PC-9 (cell line): ENCODE measurements at regions not wholly inside any gene's neighbourhood (a gene's known extent, or its start where the extent isn't known, plus 50 kb on each side); places are given as distances from the start of the nearest gene placed in this dataset.

Source experiments
- BruUV-seq: library from RNA; stranded (reverse); fragments of 400-500 nt; replicated peaks from 2 replicates; lab custom pipeline; 2021; lab: Mats Ljungman, UMichigan
- CTCF ChIA-PET: fragments of 300-600 bp; sonication (Branson Sonifier 250); formaldehyde crosslinking; loops from one replicate; lab custom pipeline; 2022; ENCODE audit warnings: antibody characterized with exemption; lab: Charles Lee
- POLR2A ChIA-PET: fragments of 300-600 bp; sonication (Branson Sonifier 250); formaldehyde crosslinking; loops from one replicate; lab custom pipeline; 2022; ENCODE audit warnings: antibody characterized with exemption; ENCODE audit not compliant: unreplicated experiment; lab: Charles Lee
- DNase-seq, 2 experiments: peaks; one replicate each; pipeline versions ENCODE4 v3.0.0 to v3.0.0-alpha.2; 2015 to 2022; ENCODE audit warnings: mixed read lengths in 1 of 2
- H2AFZ ChIP-seq: fragments of 200-600 bp; sonication (generic); 2 replicates; pipeline ENCODE4 v1.8.1; 2017; ENCODE audit warnings: antibody characterized with exemption
- H3F3A ChIP-seq: fragments of 200-600 bp; sonication (generic); 2 replicates; pipeline ENCODE4 v1.8.1; 2017; ENCODE audit warnings: antibody characterized with exemption, mild to moderate bottlenecking, low read depth; ENCODE audit not compliant: insufficient read depth
- H3K27ac ChIP-seq: fragments of 200-600 bp; sonication (generic); 2 replicates; pipeline ENCODE4 v1.6.1; 2016; ENCODE audit warnings: mixed run types
- H3K27me3 ChIP-seq: fragments of 200-600 bp; sonication (generic); 2 replicates; pipeline ENCODE4 v1.6.1; 2016; ENCODE audit warnings: low read depth, mixed run types; ENCODE audit not compliant: insufficient read depth
- H3K36me3 ChIP-seq: fragments of 200-600 bp; sonication (generic); 2 replicates; pipeline ENCODE4 v1.6.1; 2016; ENCODE audit warnings: low read depth, mixed run types
- H3K4me1 ChIP-seq: fragments of 200-600 bp; sonication (generic); replicated peaks from 2 replicates; pipeline ENCODE4 v1.6.1; 2016; ENCODE audit warnings: mixed run types; ENCODE audit not compliant: insufficient read depth
- H3K4me2 ChIP-seq: fragments of 200-600 bp; sonication (generic); 2 replicates; pipeline ENCODE4 v1.6.1; 2017; ENCODE audit warnings: mixed run types
- H3K4me3 ChIP-seq: fragments of 200-600 bp; sonication (generic); 2 replicates; pipeline ENCODE4 v1.6.1; 2016; ENCODE audit warnings: mixed run types
- H3K79me2 ChIP-seq: fragments of 200-600 bp; sonication (generic); 2 replicates; pipeline ENCODE4 v1.6.1; 2017; ENCODE audit warnings: low read depth, mixed run types
- H3K9me2 ChIP-seq: fragments of 200-600 bp; sonication (generic); 2 replicates; pipeline ENCODE4 v1.8.1; 2017; ENCODE audit warnings: mild to moderate bottlenecking; ENCODE audit not compliant: insufficient read depth
- H3K9me3 ChIP-seq: fragments of 200-600 bp; sonication (generic); 2 replicates; pipeline ENCODE4 v1.8.1; 2016; ENCODE audit warnings: low read depth; ENCODE audit not compliant: insufficient read depth
- H4K20me1 ChIP-seq: fragments of 200-600 bp; sonication (generic); 2 replicates; pipeline ENCODE4 v1.8.1; 2017; ENCODE audit not compliant: insufficient read depth
- EZH2 ChIP-seq: fragments of 200-600 bp; sonication (generic); IDR thresholded peaks from 2 replicates; pipeline ENCODE4 v1.8.0; 2017; ENCODE audit warnings: antibody characterized with exemption, low read depth
- intact Hi-C: fragments of 100-400 bp; cut with micrococcal nuclease; formaldehyde crosslinking; loops from one replicate; pipeline ENCODE4 v1.10.0; 2022; ENCODE audit not compliant: unreplicated experiment
- TF ChIP-seq, protein P1 (sequence below): fragments of 200-600 bp; sonication (generic); conservative IDR thresholded peaks from 2 replicates; pipeline ENCODE4 v1.6.1; 2017; ENCODE audit warnings: mixed run types, antibody characterized with exemption, mild to moderate bottlenecking, moderate library complexity

- no peak overlapping the region for H3K4me2 ChIP-seq
- no peaks in the 10 kb centered on the region for H3K4me1 ChIP-seq
- H3K4me3 ChIP-seq: no peak overlapping the region
- no peak for TF ChIP-seq EZH2
- TF ChIP-seq, protein P1, sequence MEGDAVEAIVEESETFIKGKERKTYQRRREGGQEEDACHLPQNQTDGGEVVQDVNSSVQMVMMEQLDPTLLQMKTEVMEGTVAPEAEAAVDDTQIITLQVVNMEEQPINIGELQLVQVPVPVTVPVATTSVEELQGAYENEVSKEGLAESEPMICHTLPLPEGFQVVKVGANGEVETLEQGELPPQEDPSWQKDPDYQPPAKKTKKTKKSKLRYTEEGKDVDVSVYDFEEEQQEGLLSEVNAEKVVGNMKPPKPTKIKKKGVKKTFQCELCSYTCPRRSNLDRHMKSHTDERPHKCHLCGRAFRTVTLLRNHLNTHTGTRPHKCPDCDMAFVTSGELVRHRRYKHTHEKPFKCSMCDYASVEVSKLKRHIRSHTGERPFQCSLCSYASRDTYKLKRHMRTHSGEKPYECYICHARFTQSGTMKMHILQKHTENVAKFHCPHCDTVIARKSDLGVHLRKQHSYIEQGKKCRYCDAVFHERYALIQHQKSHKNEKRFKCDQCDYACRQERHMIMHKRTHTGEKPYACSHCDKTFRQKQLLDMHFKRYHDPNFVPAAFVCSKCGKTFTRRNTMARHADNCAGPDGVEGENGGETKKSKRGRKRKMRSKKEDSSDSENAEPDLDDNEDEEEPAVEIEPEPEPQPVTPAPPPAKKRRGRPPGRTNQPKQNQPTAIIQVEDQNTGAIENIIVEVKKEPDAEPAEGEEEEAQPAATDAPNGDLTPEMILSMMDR: no peak
- no peaks in the 10 kb centered on the region for H4K20me1 ChIP-seq
- intact Hi-C loops: no loop called here
- POLR2A ChIA-PET: no interaction called here
- no peaks in the 10 kb centered on the region for H3F3A ChIP-seq
- H3K27ac ChIP-seq: no peak overlapping the region
- H2AFZ ChIP-seq: no peak overlapping the region
- CTCF ChIA-PET: no interaction called here
- no peaks in the 10 kb centered on the region for H3K79me2 ChIP-seq
- no peaks in the 10 kb centered on the region for H3K9me2 ChIP-seq
- H3K27me3 ChIP-seq: no peaks in the 10 kb centered on the region
- no peaks in the 10 kb centered on the region for H3K36me3 ChIP-seq
- BruUV-seq: no TSS peak
- H3K9me3 ChIP-seq: no peaks in the 10 kb centered on the region
- DNase-seq: no peak
Observed at GRCh38 chr6:113513086-113513485, 344.1 kb upstream of the MARCKS start.

GRCh38 chr6:113522376-113522775 lies 334.8 kb upstream of the MARCKS start:
- Histone ChIP-seq H3K9me2 (no peaks in the 10 kb centered on the region; the same call in 1 of the 2 replicates), H3K4me1 (no peaks in the 10 kb centered on the region), H3K4me2 (no peak overlapping the region), H4K20me1 (no peaks in the 10 kb centered on the region), H3K27ac (no peak overlapping the region), H3K27me3 (no peaks in the 10 kb centered on the region), H3K79me2 (no peaks in the 10 kb centered on the region), H3K4me3 (no peak overlapping the region), H2AFZ (peak overlapping the region; percentile 23; the same call in 1 of the 2 replicates), H3K9me3 (no peaks in the 10 kb centered on the region), H3F3A (no peaks in the 10 kb centered on the region), H3K36me3 (no peaks in the 10 kb centered on the region)
- BruUV-seq: no TSS peak
- intact Hi-C loops: no loop called here
- no peak for TF ChIP-seq EZH2
- TF ChIP-seq, protein P1: no peak
- DNase-seq: no peak
- ChIA-PET POLR2A (no interaction called here), CTCF (no interaction called here)

DNA sequence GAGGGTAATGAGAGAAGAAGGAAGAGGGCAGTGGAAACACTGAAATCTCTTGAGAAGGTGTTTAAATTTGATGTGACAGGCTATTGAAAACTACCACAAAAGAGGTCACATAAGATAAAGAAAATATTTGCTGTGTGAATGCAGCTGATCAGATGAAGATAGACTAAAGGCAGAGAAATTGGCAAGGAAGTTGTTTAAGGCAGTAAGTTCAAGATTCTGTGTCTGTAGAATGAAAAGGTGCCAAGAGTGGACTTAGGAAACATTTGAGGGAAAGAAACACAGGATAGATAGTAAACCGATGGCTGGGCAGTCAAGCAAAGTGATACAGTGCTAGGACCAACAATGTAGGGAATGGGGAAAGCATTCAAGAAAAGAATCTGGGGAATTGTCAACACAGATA lies 332.3 kb upstream of the MARCKS start:
- CTCF ChIA-PET: no interaction called here
- H3K4me2 ChIP-seq: no peak overlapping the region
- no peaks in the 10 kb centered on the region for H3K4me1 ChIP-seq
- DNase-seq: no peak
- no TSS peak for BruUV-seq
- H3K9me2 ChIP-seq: no peaks in the 10 kb centered on the region
- H3K9me3 ChIP-seq: no peaks in the 10 kb centered on the region
- H3K27ac ChIP-seq: no peak overlapping the region
- H3K27me3 ChIP-seq: no peaks in the 10 kb centered on the region
- no peaks in the 10 kb centered on the region for H3K36me3 ChIP-seq
- H4K20me1 ChIP-seq: no peaks in the 10 kb centered on the region
- H3K4me3 ChIP-seq: no peak overlapping the region
- H2AFZ ChIP-seq: no peak overlapping the region
- POLR2A ChIA-PET: no interaction called here
- H3F3A ChIP-seq: no peaks in the 10 kb centered on the region
- H3K79me2 ChIP-seq: no peaks in the 10 kb centered on the region
- intact Hi-C loops: no loop called here
- no peak for TF ChIP-seq EZH2
- TF ChIP-seq, protein P1: no peak
